Psoas muscle (tissue), 7 donors: ENCODE measurements at regions not wholly inside any gene's neighbourhood (a gene's known extent, or its start where the extent isn't known, plus 50 kb on each side); places are given as distances from the start of the nearest gene placed in this dataset.

Source experiments
- ATAC-seq, 4 donors: fragments of 200-7000 bp; cut with Tn5 transposase; one replicate each; pipeline ENCODE4 v1.9.1; 2020; ENCODE audit warnings: moderate library complexity in 3 of 4, mild to moderate bottlenecking in 2 of 4
- DNase-seq, 2 donors: peaks; one replicate each; pipeline ENCODE4 v3.0.0-alpha.2; 2020
- H3K27ac ChIP-seq: fragments of 200-600 bp; one replicate; pipeline ENCODE4 v1.8.0; 2022
- H3K27me3 ChIP-seq, 3 donors: fragments of 200-600 bp in 1 of 3; one replicate each; pipeline versions ENCODE4 v1.6.1 to v1.8.0; 2013 to 2022; ENCODE audit warnings: low read length in 2 of 3, mild to moderate bottlenecking in 2 of 3, moderate library complexity in 1 of 3; ENCODE audit not compliant: insufficient read depth in 3 of 3
- H3K36me3 ChIP-seq, 2 donors: fragments of 200-600 bp in 1 of 2; one replicate each; pipeline versions ENCODE4 v1.6.1 to v1.8.0; 2013 to 2022; ENCODE audit warnings: low read depth in 1 of 2, mild to moderate bottlenecking in 1 of 2, moderate library complexity in 1 of 2; ENCODE audit not compliant: insufficient read depth in 1 of 2
- H3K4me1 ChIP-seq: fragments of 200-600 bp; one replicate; pipeline ENCODE4 v1.8.0; 2022
- H3K4me3 ChIP-seq: fragments of 200-600 bp; one replicate; pipeline ENCODE4 v1.8.0; 2022; ENCODE audit warnings: mild to moderate bottlenecking
- H3K9me3 ChIP-seq: fragments of 200-600 bp; one replicate; pipeline ENCODE4 v1.8.0; 2022
- CTCF ChIP-seq: fragments of 200-600 bp; IDR thresholded peaks from one replicate; pipeline ENCODE4 v1.8.0; 2022; ENCODE audit warnings: antibody characterized with exemption
- WGBS, 3 donors: extraction: QIAGEN DNeasy Blood & Tissue Kit; methylation state at CpG; one replicate each; pipeline versions ENCODE4 v1.1.6 to v1.1.7; 2013; 5-methylcytosine and 5-hydroxymethylcytosine counted together
- intact Hi-C, 2 donors: fragments of 100-400 bp; cut with DNase I; formaldehyde crosslinking; loops; one replicate each; pipeline versions ENCODE4 v1.11.0 to v1.14.2; 2022
- donor health status: healthy with polysubstance abuse.
- donor health status: DM: no; HTN: no; CAD: no; lungs with moderate emphysema.
- donor health status: Bipolar disorder and iron deficiency.
- donor health status: healthy.
- donor health status: DM: yes; HTN: yes; CAD: no.
- donor health status: DM: no; HTN: no; CAD: no.
- donor health status: DM: yes; HTN: yes; CAD: no.

- intact Hi-C loops = loop anchor here in 1 of 2 donors (5.0 kb wide), 1 partner anchor 462 kb away; no protein-coding TSS in a partner anchor
- Histone ChIP-seq H3K27me3 (peaks cover 0 to 4% (median 0%) of the 10 kb centered on the region in 3 donors), H3K4me1 (no peaks in the 10 kb centered on the region), H3K27ac (no peak overlapping the region), H3K4me3 (peak overlapping the region; percentile 7), H3K9me3 (no peaks in the 10 kb centered on the region), H3K36me3 (no peaks in the 10 kb centered on the region)
- peak; percentile 38 to 65 for DNase-seq
- WGBS, 3 donors = 21 to 24% (median 22%) methylated on average over 9 of the region's 9 CpGs
- TF ChIP-seq CTCF = peak; percentile 57
- peak; percentile 39 to 81 (median 66) for ATAC-seq
These were observed 134.3 kb upstream of the PDE1C start for GRCh38 chr7:32204361-32205018.

GRCh38 chr7:32200646-32201045, 130.4 kb upstream of the PDE1C start:
- H3K4me1 ChIP-seq = no peaks in the 10 kb centered on the region
- no peaks in the 10 kb centered on the region for H3K36me3 ChIP-seq
- no peak for TF ChIP-seq CTCF
- no peak for DNase-seq
- ATAC-seq = no peak
- H3K27me3 ChIP-seq = peaks cover 0 to 4% (median 0%) of the 10 kb centered on the region in 3 donors
- H3K9me3 ChIP-seq = peaks cover under 1% of the 10 kb centered on the region
- intact Hi-C loops = loop anchor here in 1 of 2 donors (5.0 kb wide), 1 partner anchor 458 kb away; no protein-coding TSS in a partner anchor
- no peak overlapping the region for H3K27ac ChIP-seq
- H3K4me3 ChIP-seq = no peak overlapping the region
- 33 to 35% (median 34%) methylated on average over 1 of the region's 1 CpG for WGBS, 3 donors

GRCh38 chr7:32194537-32194936, 124.3 kb upstream of the PDE1C start:
- intact Hi-C loops = no loop called here
- ATAC-seq = no peak
- no peak for TF ChIP-seq CTCF
- no peak overlapping the region for H3K27ac ChIP-seq
- no peak for DNase-seq
- H3K4me3 ChIP-seq = no peak overlapping the region
- peaks cover 8% of the 10 kb centered on the region for H3K9me3 ChIP-seq
- H3K36me3 ChIP-seq = no peaks in the 10 kb centered on the region
- H3K27me3 ChIP-seq = no peaks in the 10 kb centered on the region
- H3K4me1 ChIP-seq = no peaks in the 10 kb centered on the region

GRCh38 chr7:32191305-32191704, 121.1 kb upstream of the PDE1C start:
- Histone ChIP-seq H3K4me3 (no peak overlapping the region), H3K36me3 (no peaks in the 10 kb centered on the region), H3K9me3 (peaks cover 8% of the 10 kb centered on the region), H3K27me3 (no peaks in the 10 kb centered on the region), H3K27ac (no peak overlapping the region), H3K4me1 (no peaks in the 10 kb centered on the region)
- ATAC-seq = no peak
- no peak for TF ChIP-seq CTCF
- no peak for DNase-seq
- intact Hi-C loops = no loop called here
- 61 to 93% (median 84%) methylated on average over 2 of the region's 2 CpGs for WGBS, 3 donors

- H3K36me3 ChIP-seq = no peaks in the 10 kb centered on the region
- 42 to 55% (median 48%) methylated on average over 1 of the region's 1 CpG for WGBS, 3 donors
- no peak for TF ChIP-seq CTCF
- H3K9me3 ChIP-seq = no peaks in the 10 kb centered on the region
- intact Hi-C loops = no loop called here
- DNase-seq = no peak
- H3K4me1 ChIP-seq = no peaks in the 10 kb centered on the region
- no peaks in the 10 kb centered on the region for H3K27me3 ChIP-seq
- H3K4me3 ChIP-seq = no peak overlapping the region
- no peak overlapping the region for H3K27ac ChIP-seq
- no peak for ATAC-seq
These were observed 109.4 kb upstream of the PDE1C start for GRCh38 chr7:32179567-32179966.
